Stimulated activated naive CD4-positive, alpha-beta T cell (primary cell): ENCODE measurements at regions not wholly inside any gene's neighbourhood (a gene's known extent, or its start where the extent isn't known, plus 50 kb on each side); places are given as distances from the start of the nearest gene placed in this dataset.
"Not testable (repeated sequence)": the region's sequence is repeated elsewhere in the genome, so short reads cannot be mapped to it uniquely, and the experiment has no call there.

ENCODE experiments used
- DNase-seq, 6 experiments: peaks; one replicate each; lab custom pipeline; 2025; lab: John Stamatoyannopoulos, UW

- DNase-seq, result no peak
Measured at GRCh38 chr16:49940464-49941224, 84.4 kb upstream of the CNEP1R1 start.

- no peak for DNase-seq
Measured at GRCh38 chr16:49944221-49944620, 80.8 kb upstream of the CNEP1R1 start.

DNA sequence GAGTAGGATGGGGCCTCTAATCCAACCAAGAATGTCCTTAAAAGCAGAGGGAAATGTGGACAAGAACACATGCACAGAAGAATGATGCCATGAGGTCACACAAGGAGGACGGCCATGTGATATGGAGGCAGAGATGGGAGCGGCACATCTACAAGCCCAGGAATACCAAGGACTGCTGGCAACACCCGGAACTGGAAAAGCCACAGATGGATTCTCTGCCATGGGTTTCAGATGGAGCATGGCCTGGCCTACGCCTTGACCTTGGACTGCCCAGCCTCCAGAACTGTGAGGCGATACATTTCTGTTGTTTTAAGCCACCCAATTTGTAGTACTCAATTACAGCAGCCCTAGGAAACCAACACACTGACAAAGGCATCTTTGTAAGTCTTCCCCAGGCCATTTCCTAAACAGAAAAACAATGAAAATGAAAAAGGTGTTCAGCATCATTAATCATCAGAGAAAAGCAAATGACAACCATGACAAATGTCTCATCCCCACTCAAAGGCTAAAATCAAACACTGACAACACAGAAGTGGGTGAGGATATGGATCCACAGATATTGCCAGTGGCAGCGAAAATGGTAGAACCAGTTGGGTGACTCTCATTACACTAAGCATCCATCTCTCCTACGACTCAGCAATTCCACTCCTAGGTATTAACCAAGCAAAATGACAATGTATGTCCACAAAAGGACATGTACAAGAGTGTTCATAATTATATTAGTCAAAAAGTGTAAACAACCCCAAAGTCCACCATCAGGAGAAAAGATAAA is 76.9 kb upstream of the CNEP1R1 start:
- DNase-seq, result no peak

GRCh38 chr16:49951574-49952195 is 73.3 kb upstream of the CNEP1R1 start:
- no peak for DNase-seq

- no peak for DNase-seq
Measured at GRCh38 chr16:49952386-49952785, 72.6 kb upstream of the CNEP1R1 start.

DNA sequence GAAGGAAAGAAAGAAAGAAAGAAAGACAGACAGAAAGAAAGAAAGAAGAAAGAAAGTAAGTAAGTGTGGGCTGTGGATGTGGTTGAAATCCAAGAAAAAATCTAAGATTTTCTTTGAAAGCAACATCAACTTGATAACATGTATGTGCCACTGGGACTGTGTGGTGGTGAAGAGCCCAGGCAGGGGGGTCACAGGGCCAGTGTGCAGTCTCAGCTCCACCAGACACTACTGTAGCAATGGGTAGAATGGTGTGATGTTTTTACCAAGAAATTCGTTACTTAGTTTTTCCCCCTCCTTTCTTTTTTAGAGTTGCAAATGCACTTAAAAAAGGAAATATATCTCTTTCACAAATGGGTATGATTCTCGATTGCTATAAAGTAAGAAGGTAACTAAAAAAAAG is 71.9 kb upstream of the CNEP1R1 start:
- no peak for DNase-seq

DNA sequence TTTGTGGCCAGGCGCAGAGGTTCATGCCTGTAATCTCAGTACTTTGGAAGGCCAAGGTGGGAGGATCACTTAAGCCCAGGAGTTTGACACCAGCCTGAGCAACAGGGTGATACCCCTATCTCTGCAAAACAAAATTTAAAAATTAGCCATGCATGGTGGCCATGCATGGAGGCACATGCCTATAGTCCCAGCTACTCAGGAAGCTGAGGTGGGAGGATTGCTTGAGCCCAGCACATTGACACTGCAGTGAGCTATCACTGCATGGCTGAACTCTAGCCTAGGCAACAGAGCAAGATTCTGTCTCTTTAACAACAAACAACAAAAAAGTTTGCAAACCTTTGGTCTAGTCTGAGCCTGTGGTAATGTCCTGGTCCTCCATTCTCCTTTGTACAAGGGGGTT is 69.2 kb upstream of the CNEP1R1 start:
- no peak for DNase-seq

- DNase-seq, result no peak
Measured at GRCh38 chr16:49956915-49957314, 68.1 kb upstream of the CNEP1R1 start.

DNA sequence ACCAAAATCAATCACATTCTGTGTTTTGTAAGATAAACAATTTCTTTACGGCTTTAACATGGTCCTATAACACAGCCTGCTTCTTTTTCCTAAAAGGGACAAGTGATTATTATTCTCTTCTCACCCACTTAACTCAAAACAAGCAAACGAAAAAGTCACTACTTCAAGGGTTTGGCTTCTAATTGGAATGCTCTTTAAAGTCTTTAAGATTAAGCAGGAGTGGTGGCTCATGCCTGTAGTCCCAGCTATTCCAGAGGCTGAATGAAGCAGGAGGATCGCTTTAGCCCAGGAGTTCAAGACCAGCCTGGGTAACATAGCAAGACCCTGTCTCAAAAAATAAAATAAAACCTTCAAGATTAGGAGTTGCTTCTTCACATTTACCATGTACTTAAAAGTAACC is 66.6 kb upstream of the CNEP1R1 start:
- DNase-seq, result no peak

GRCh38 chr16:49959552-49960277 is 65.3 kb upstream of the CNEP1R1 start:
- no peak for DNase-seq

DNA sequence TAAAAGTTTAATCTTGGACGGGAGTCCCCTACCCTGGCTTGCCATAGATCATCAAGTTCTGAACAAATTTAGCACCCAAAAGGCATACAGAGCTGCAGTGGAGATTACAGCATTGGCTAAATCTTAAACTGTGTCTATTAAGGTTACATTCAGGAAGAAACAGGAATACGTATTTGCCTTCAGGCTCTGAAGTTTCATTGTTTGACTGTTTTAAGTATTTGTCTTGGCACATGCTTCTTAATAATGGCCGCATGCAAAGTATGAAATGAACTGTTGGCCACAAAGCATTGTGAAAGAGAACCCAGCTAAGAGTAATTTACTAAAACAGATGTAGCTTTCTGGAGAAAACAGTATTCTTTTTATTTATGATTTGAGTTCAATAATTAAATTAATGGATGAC is 63.9 kb upstream of the CNEP1R1 start:
- DNase-seq, result no peak

DNA sequence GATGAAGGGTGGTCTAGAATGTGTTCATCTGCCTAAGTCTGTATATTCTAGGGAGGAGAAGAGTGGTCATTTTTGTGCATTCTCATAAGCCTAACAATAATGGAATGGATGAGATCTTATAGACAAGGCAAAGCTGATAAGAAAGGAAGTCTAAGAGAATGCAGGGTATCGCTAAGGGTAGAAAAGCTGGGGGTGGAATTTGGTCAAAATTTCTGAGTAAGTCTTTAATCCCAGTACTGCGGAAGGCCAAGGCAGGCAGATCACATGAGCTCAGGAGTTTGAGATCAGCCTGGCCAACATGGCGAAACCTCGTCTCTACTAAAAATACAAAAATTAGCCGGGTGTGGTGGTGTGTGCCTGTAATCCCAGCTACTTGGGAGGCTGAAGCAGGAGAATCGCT is 62.5 kb upstream of the CNEP1R1 start:
- DNase-seq, result not testable (repeated sequence)

DNA sequence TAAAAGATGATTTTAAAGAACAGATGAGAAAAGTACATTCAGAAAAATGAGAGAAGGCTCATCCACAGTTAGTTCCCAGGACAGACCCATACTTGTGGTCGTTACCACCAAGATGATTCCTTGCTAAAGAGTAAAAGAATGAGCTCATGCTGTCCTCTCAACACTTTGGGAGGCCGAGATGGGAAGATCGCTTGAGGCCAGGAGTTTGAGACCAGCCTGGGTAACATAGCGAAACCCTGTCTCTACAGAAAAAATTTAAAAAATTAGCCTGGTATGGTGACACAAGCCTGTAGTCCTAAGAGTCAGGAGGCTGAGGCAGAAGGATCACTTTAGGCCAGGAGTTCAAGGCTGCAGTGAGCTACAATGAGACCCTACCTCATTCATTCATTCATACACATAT is 60.7 kb upstream of the CNEP1R1 start:
- DNase-seq, result no peak

DNA sequence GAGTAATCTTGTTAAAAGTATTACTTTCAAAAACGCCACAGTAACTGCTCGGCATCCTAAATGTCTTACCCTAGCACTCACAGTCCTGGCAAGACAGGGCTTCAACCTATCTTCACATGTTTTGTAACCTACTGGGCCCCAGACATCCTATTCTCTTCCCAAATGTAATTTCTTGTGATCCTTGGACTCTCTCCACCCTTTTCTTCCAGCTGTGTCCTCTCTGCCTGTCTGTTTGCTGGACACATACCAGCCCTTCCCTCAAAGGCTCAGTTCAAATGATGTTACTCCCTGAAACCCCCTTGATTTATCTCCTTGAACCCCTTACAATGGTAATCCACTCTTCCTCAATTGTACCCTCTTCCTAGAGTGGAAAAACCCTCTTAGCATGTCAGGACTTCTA is 60.1 kb upstream of the CNEP1R1 start:
- no peak for DNase-seq

DNA sequence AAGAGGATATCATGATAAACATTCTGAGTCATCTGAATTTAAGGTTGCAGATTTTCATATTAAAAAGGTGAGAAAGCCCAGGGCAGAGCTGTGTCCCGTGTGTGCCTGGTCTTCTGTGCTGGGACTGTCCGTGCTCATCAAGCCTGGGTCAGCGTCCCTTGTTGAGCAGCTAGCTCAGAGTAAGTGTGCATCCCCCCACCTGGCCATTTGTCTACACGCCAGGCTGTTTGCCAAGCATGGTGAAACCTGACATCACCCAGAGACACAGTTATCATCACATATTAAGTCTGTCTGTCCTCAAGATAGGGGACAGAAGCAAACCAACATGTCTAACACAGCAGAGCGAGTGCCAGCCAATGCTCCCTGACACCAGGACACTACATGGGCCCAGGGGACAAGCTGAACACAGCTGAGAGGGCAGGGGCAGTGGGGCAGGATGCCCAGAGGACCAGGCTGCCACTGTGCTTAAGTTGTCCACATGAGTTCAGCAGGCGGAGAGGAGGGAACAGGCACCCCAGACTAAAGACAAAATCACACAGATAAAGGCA is 57.9 kb upstream of the CNEP1R1 start:
- no peak for DNase-seq

GRCh38 chr16:49969091-49970030 is 55.7 kb upstream of the CNEP1R1 start:
- DNase-seq, result no peak

- no peak for DNase-seq
Measured at GRCh38 chr16:49970797-49971431, 54.1 kb upstream of the CNEP1R1 start.

DNA sequence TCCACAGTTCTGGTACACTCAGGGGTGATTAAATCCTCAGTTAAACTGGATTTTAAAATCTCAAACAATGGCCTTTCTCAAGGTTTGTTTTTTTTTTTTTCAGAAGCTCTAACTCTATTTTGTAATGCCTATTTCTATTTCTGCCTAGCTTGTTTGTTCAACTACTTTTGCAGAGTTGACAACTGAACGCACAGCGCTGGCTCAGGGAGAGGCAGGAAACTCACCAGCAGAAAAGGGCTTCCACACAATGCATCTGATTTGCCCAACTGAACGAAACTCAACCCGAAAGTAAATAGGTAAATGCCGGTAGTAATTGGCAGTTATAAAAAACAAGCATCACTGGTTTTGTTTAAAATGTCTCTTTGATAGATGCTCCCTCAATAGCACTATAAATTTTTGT is 52.7 kb upstream of the CNEP1R1 start:
- DNase-seq, result no peak

- DNase-seq, result no peak
Measured at GRCh38 chr16:49972961-49973360, 52.1 kb upstream of the CNEP1R1 start.
